ENCODE measurements at regions not wholly inside any gene's neighbourhood (a gene's known extent, or its start where the extent isn't known, plus 50 kb on each side); places are given as distances from the start of the nearest gene placed in this dataset.

GRCh38 chrX:130502016-130502570 is 100.3 kb downstream of the RBMX2 start:
- CTCF ChIA-PET = no interaction called here
- H3K4me2 ChIP-seq (ENCODE audit: low read length) = no peak overlapping the region
- no peak overlapping the region for H3K9ac ChIP-seq (ENCODE audit: low read length)
- no peaks in the 10 kb centered on the region for H3K4me1 ChIP-seq (ENCODE audit: control insufficient read depth in 1 of 2, insufficient read depth in 2 of 2, low read length in 2 of 2)
- intact Hi-C loops (cut with micrococcal nuclease) = no loop called here
- POLR2A ChIA-PET = no interaction called here
- H3K79me2 ChIP-seq (ENCODE audit: insufficient read depth, low read length) = no peaks in the 10 kb centered on the region
- H3K36me3 ChIP-seq (ENCODE audit: control insufficient read depth in 1 of 2, insufficient read depth in 2 of 2, low read length in 2 of 2) = no peaks in the 10 kb centered on the region
- ATAC-seq (no peak), DNase-seq (ENCODE audit: low read depth, low spot score) (no peak)
- H4K20me1 ChIP-seq (ENCODE audit: insufficient read depth) = no peaks in the 10 kb centered on the region
- H3K4me3 ChIP-seq (replicated peaks in 1 of 2; ENCODE audit: low read depth in 1 of 2, low read length in 2 of 2) = no peak overlapping the region
- peaks cover 3% of the 10 kb centered on the region; the same call in 1 of the 2 replicates for H3K27me3 ChIP-seq (ENCODE audit: insufficient read depth, low read length)
- BruUV-seq (replicated peaks) = no TSS peak
- no peaks in the 10 kb centered on the region for H3K9me3 ChIP-seq (ENCODE audit: control insufficient read depth in 1 of 2, insufficient read depth in 1 of 2, low read depth in 1 of 2, low read length in 2 of 2)
- TF ChIP-seq EGR1 (IDR thresholded peaks at IDR 0.05; ENCODE audit: low read depth) (no peak), ELF1 (IDR thresholded peaks at IDR 0.05; ENCODE audit: borderline replicate concordance, low read depth) (no peak), ATF3 (IDR thresholded peaks at IDR 0.05) (no peak), EZH2 (IDR thresholded peaks at IDR 0.05) (no peak), POLR2AphosphoS5 (IDR thresholded peaks at IDR 0.05; ENCODE audit: low read depth, low read length) (no peak)
- no peak overlapping the region for H3K27ac ChIP-seq (ENCODE audit: low read depth, low read length)
- RAD21 ChIA-PET (ENCODE audit: low non-redundant PET in 1 of 2, low total read pairs in 2 of 2, uncharacterized antibody in 2 of 2, unreplicated experiment in 2 of 2) = no interaction called here
- no peaks in the 10 kb centered on the region for H3K9me2 ChIP-seq (ENCODE audit: insufficient read depth)
- H2AFZ ChIP-seq (ENCODE audit: low read depth, low read length, poor library complexity, severe bottlenecking) = no peak overlapping the region

GRCh38 chrX:130504019-130504418 is 102.2 kb downstream of the RBMX2 start:
- no peak overlapping the region for H3K27ac ChIP-seq (ENCODE audit: low read depth, low read length)
- ChIA-PET CTCF (no interaction called here), POLR2A (no interaction called here), RAD21 (ENCODE audit: low non-redundant PET in 1 of 2, low total read pairs in 2 of 2, uncharacterized antibody in 2 of 2, unreplicated experiment in 2 of 2) (no interaction called here)
- TF ChIP-seq YY1 (IDR thresholded peaks at IDR 0.05; ENCODE audit: extremely low read depth, insufficient replicate concordance, low read depth, low read length) (no peak), CTCF (IDR thresholded peaks at IDR 0.05 in 2 of 3, conservative IDR thresholded peaks at IDR 0.05 in 1 of 3; ENCODE audit: borderline replicate concordance in 1 of 3, insufficient read depth in 1 of 3, low read depth in 2 of 3, low read length in 2 of 3) (no peak), CEBPB (IDR thresholded peaks at IDR 0.05; ENCODE audit: low read depth) (no peak), ZNF274 (IDR thresholded peaks at IDR 0.05; ENCODE audit: low read depth, low read length) (no peak), FOSL1 (IDR thresholded peaks at IDR 0.05; ENCODE audit: low read depth) (no peak), EGR1 (IDR thresholded peaks at IDR 0.05; ENCODE audit: low read depth) (no peak), CBX3 (IDR thresholded peaks at IDR 0.05; ENCODE audit: low read depth) (no peak)
- BruUV-seq (replicated peaks) = no TSS peak
- no peak overlapping the region for H3K9ac ChIP-seq (ENCODE audit: low read length)
- intact Hi-C loops (cut with micrococcal nuclease) = no loop called here
- H3K9me2 ChIP-seq (ENCODE audit: insufficient read depth) = no peaks in the 10 kb centered on the region
- no peak overlapping the region for H2AFZ ChIP-seq (ENCODE audit: low read depth, low read length, poor library complexity, severe bottlenecking)
- DNase-seq (ENCODE audit: low read depth, low spot score) = no peak
- peaks cover 4% of the 10 kb centered on the region; the same call in 1 of the 2 replicates for H3K27me3 ChIP-seq (ENCODE audit: insufficient read depth, low read length)
- H3K9me3 ChIP-seq (ENCODE audit: control insufficient read depth in 1 of 2, insufficient read depth in 1 of 2, low read depth in 1 of 2, low read length in 2 of 2) = no peaks in the 10 kb centered on the region
- H3K36me3 ChIP-seq (ENCODE audit: control insufficient read depth in 1 of 2, insufficient read depth in 2 of 2, low read length in 2 of 2) = no peaks in the 10 kb centered on the region
- H3K4me2 ChIP-seq (ENCODE audit: low read length) = no peak overlapping the region
- no peak for ATAC-seq
- no peaks in the 10 kb centered on the region for H4K20me1 ChIP-seq (ENCODE audit: insufficient read depth)
- no peaks in the 10 kb centered on the region for H3K79me2 ChIP-seq (ENCODE audit: insufficient read depth, low read length)
- no peak overlapping the region for H3K4me3 ChIP-seq (replicated peaks in 1 of 2; ENCODE audit: low read depth in 1 of 2, low read length in 2 of 2)
- H3K4me1 ChIP-seq (ENCODE audit: control insufficient read depth in 1 of 2, insufficient read depth in 2 of 2, low read length in 2 of 2) = no peaks in the 10 kb centered on the region
